HT-29 (cell line): ENCODE measurements at regions not wholly inside any gene's neighbourhood (a gene's known extent, or its start where the extent isn't known, plus 50 kb on each side); places are given as distances from the start of the nearest gene placed in this dataset.
"Not testable (repeated sequence)": the region's sequence is repeated elsewhere in the genome, so short reads cannot be mapped to it uniquely, and the experiment has no call there.

Source experiments
- DNase-seq: peaks from one replicate; pipeline ENCODE4 v3.0.0-alpha.2; 2015; ENCODE audit warnings: low spot score

DNA sequence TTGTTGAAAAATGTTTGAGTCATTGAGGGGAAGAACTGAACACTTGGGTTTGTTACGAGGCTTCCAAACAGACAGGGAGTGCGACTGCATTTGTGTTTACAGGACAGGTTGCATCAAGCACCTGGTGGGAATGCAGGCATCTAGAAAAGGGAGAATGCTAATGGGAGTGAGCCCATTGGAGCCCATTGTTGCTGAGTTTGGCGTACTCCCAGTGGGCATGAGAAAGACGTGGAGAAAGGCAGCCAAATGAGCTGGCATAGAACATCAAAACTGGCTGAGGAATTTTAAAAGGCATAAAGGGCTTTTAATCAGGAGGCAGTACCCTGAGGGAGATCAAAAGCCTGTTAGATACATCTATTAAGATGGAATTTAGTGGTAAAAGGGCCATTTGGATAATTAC is 171.6 kb upstream of the NPSR1 start:
- DNase-seq = no peak

DNA sequence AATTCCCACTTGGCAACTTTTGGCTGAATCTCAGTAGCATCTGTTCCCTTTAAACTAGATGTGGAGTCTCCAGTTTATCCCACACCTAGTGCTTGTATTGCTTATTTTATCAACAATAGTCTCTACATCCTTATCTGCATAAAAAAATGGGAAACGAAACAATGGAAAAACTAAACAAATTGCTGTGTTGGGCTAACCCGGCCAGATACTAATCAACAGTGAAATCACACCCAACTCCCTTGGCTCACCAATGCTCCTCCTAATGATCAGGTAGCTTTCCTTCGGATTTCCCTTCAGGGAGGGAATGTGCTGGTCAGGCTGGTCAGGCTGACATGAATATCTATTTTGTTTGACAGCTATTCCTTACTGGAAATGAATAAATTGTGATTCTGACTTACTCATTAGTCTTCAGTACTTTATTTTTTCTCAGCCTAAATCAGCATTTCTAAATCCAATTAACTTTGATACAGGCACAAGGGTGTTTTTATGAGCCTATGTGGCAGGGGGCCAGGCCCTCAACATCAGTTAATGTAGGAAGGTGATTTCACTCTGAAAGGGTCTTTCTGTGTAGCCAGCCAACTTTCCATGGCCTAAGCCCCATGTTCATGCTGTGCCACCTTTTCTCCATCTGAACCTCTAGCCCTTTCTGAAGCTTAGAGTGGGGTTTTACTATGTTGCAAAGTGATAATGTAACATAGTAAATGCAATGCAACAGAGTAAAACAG is 170.5 kb upstream of the NPSR1 start:
- no peak for DNase-seq

DNA sequence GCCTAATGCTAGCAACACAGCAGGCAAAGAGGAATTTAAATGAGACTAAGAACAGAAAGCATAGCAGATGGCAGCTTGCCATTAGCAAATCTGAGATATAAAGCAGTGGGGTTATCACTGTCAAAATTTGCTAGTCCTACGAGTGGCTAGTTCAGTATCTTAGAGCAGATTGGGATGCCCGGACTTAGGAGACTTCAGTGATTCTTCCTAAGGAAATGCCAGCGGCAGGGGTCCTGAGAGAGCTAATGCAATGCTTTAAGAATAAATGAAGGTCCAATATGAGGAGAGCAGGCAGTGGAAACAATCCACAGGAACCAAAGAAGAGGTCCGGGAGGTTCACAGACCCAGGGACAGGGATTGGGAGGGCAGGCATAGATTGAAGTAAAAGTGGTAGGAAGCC is 169.3 kb upstream of the NPSR1 start:
- no peak for DNase-seq

DNA sequence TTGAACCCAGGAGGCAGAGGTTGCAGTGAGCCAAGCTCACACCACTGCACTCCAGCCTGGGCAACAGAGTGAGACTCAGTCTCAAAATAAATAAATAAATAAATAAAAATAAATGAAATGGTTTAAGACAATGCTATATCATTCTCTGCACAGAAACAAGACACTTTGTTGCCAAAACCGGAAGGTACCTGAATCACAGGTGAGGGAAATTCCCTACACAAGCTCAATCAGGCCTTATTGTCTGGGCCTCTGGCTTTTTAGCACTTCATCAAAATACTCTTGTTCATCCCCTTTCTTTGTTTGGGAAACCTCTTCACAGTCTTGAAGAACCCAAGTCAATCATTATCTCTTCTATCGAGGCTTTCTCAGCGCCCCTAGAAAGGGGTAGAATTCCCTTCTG is 166.1 kb upstream of the NPSR1 start:
- no peak for DNase-seq

DNA sequence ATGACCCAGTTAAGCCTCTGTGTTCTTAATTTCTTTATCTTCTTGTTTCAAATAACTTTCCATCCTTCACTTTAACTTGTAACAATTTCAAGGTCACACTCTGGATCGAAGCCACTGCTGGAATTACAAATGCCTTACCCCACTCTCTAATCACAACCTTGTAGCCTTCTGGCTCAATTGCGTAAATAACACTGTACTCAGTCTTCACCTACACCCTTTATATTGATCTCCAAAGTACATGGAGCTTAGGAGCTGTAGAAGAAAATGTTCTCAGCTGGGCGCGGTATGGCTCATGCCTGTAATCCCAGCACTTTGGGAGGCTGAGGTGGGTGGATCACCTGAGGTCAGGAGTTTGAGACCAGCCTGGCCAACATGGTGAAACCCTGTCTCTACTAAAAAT is 164.3 kb upstream of the NPSR1 start:
- no peak for DNase-seq

DNA sequence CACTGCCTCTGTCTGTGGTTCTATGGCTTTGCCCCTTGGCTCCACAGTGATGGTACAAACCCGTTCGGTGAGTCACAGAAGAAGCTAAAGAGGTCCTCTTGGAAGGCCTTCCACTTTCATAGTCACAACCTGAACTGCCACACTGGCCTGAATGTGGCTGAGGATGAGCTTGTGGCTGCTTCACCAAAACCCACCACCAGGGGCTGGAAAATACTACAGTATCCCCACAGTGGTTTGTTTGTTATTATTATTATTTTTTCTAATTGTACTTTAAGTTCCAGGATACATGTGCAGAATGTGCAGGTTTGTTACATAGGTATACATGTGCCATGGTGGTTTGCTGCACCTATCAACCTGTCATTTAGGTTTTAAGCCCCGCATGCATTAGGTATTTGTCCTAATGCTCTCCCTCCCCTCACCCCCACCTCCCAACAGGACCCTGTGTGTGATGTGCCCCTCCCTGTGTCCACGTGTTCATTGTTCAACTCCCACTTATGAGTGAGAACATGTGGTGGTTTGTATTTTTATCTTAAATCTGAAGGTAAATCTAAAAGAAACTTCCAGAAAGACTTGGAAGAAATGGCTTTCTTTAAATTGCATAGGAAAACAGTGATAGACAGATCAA is 160.8 kb upstream of the NPSR1 start:
- peak; percentile 44 for DNase-seq

DNA sequence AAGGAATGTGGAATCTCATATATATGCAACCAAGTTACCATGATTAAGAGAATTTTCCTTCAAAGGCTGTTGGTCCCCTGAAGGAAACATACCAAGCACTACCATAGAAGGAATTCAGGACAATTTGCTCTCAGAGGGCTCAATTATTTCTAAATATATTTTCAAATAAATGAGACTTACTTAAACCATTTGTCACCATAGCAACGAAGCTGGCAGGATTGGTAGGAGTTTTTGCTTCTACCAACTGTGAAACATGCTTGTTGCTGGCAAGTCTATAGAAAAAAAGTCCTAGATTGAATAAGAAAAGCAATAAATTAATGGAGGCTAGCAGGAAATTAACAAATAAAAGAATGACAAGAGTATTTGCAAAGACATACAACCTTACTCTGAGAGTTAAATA is 156.9 kb upstream of the NPSR1 start:
- DNase-seq = no peak

DNA sequence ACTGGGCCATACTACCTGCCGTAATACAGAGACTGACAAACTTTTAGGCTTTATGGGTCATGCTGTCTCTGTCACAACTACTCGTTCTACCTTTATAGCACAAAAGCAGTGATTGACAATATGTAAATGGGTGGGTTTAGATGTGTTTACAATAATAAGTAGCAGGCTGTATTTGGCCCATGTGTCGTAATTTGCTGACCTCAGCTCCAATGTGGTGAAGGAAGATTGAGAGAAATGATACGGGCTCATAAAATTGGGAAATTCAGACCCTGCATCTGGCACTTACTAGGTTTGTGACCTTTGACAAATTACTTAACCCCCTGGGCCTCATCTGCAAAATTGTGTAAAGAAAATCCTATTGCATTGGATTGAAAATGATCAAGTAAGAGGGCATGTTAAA is 150.8 kb upstream of the NPSR1 start:
- no peak for DNase-seq

DNA sequence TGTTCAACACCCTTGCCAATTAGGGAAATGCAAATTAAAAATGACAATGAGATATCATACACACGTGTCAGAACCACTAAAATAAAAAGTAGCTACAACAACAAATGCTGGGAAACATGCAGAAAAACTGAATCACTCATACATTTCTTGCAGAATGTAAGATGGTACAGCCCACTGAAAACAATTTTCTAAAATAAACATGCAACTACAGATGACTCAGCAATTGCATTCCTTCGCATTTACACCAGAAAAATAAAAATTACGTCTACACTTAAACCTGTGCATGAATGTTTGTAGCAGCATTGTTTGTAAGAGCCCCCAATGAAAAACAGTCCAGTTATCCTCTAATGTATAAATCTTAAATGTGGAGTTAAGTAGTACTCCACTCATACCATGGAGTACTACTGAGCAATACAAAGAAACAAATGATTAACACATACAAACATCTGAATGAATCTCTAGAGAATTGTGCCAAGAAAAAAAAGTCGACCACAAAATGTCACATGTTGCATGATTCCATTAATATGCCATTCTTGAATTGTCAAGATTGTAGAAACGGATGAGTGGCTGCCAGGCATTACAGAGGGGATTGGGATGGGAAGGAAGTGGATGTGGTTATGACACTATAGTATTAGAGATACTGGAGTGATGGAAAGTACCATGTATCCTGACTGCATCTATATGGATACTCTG is 134.6 kb upstream of the NPSR1 start:
- DNase-seq = no peak

DNA sequence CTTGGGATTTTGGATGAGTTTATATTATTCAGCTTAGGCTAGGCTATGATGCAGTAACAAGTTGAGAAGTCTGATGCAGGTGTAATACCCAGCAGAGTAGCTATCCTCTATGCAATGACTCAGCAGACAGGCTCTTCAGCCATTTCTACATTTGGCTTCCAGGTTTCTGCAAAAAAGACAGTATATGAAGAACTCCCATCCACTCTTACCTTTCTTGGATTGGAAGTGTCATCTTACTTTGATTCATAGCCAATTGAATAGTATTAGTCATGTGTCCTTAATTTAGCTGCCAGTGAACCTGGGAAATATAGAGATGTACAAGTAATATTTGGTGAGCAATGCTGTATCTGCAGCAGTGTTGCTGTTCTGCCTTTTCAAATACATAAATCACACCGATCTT is 127.8 kb upstream of the NPSR1 start:
- no peak for DNase-seq

DNA sequence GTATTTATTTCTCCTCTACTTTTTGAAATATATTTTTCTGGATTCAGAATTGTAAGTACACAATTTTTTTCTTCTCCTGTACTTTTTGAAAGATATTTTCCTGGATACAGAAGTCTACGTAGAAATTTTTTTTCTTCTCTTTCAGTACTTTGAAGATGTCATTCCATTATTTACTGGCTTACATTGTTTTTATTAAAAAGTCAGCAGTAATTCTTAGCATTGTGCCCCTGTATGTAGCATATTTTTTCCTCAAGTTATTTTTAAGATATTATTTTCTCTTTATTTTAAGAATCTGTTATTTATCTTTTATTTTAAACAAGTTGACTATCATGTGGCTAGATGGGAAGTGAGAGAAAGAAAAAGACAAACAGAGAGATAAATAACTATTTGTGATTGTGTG is 119.0 kb upstream of the NPSR1 start:
- no peak for DNase-seq

DNA sequence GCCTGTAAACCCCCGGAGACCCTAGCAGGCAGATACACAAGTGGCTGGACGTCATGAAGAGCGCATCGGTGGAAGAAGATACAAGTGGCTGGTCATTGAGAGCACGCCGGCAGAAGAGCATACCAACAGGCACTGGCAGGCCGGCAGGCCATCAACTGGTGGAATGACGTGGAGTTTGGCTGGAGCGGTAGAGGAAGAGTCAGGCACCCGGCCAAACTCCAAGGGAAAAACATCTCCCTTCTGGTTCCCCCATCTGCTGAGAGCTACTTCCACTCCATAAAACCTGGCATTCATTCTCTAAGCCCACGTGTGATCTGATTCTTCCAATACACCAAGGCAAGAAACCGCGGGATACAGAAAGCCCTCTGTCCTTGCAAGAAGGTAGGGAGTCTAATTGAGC is 113.4 kb upstream of the NPSR1 start:
- DNase-seq = no peak

DNA sequence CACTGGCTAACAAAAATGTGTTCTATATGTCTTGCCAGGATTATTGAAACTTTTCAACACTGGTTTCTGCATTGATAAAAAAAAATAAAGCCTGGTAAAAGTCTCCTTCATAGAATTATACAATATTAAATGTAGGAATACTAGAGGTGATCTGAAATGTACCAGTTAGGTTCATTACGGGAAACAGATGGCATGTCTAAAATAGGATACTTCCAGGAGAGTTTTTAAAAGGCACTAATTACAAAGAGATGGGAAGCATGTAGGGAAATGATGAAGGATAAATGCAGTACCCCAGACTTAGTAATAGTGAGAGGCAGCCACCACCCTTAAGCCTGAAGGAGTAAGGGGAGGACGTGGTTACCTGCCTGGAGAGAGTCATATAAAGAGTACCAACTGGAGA is 107.0 kb upstream of the NPSR1 start:
- no peak for DNase-seq

DNA sequence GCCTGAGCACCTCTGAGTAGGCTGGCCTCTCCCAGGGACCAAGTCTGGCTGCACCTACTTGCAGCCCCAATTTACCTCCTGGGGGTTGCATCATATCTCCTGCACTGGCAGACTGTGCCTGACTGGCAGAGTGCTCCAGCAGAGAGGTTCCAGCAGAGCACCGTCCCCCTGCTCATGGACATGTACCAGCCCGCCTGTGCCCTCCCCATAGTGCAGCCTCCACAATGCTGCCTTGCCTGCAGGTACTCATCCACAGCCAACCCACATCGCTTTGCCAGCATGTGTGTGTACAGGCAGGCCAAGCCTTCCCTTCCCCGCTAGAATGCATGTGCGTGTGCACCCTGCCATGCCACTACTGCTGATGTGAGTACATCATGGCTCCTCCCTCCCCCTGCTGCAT is 105.5 kb upstream of the NPSR1 start:
- DNase-seq = no peak

DNA sequence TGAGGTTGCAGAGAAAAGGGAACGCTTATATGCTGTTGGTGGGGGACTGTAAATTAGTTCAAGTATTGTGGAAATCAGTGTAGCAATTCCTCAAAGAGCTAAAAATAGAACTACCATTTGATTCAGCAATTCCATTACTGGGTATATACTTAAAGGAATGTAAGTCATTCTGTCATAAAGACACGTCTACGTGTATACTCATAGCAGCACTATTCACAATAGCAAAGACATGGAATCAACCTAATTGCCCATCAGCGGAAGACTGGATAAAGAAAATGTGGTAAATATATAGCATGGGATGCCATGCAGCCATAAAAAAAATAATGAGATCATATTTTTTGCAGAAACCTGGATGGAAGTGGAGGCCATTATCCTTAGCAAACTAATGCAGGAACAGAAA is 100.0 kb upstream of the NPSR1 start:
- no peak for DNase-seq

DNA sequence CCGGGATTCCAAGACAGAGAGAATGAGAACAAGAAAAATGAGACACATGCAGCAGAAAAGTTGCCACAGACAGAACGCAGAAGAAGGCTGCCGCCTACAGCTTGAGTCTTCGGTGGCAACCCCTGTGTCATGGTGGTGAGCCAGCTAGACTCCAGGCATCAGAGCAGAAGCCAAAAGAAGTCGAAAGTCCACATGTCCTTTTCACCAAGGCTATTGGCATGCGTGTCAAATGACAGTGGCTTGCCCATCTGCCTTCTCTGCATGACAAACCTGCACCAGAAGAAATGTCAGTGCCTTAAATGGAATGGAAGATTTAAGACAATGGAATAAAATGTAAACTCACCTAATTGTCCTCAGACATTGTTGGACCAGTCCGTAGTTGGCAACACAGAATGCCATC is 93.9 kb upstream of the NPSR1 start:
- no peak for DNase-seq

DNA sequence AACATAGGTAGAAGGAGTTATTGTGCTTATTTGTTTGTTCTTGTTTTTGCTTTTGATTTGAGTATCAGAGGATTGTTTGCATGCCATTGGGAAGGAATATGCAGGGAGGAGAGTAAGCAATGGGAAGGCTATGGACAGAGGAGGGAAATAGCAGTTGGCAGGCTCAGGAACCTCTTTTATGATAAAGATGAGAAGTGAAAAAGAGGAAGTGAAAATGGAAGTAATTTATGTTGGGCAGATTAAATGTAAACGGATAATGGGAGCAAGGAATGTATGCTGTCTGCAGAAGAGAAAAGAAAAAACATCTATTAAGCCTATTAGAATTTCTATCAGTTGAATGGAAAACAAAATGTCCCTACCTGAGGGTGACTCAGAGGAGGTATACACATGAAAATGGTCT is 90.1 kb upstream of the NPSR1 start:
- no peak for DNase-seq

DNA sequence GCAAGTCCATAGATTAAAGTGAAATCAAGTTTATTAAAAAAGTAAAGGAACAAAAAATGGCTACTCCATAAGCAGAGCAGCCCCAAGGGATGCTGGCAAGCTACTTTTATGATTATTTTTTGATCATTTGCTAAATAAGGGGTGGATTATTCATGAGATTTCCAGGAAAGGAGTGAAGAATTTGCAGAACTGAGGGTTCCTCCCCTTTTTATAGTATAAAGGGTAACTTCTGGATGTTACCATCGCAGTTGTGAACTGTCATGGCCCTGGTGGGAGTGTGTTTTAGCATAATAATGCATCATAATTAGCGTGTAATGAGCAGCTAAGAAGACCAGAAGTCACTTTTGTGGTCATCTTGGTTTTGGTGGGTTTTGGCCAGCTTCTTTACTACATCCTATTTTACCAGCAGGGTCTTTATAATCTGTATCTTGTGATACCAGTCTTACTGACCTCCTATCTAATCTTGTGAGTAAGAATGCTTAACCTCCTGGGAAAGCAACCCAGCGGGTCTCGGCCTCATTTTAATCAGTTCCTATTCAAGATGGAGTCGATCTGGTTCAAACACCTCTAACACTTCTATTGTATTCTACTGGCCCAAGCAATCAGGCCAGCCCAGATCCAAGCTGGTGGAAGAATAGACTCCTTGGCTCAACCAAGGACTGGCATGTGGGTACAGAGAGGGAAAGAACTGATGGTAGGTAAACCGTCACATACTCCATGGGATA is 87.9 kb upstream of the NPSR1 start:
- DNase-seq = no peak

DNA sequence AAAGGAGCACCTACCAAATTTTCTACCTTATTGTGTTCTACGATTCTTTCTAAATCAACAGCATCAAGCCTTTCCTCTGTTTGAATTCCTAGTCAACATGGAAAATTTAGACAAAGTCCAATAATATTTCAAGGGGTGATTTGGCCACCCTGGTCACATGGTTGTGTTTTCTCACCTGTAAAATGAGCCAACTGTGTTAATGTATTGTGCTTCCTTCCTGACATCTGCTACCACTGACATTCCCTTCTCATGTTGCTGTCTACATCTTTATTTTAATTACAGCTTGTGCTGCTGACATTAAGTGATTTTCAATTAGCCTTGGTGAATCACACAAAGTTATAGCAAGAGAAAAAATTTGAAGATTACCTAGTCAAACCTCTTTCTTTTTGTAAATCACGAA is 83.0 kb upstream of the NPSR1 start:
- no peak for DNase-seq

DNA sequence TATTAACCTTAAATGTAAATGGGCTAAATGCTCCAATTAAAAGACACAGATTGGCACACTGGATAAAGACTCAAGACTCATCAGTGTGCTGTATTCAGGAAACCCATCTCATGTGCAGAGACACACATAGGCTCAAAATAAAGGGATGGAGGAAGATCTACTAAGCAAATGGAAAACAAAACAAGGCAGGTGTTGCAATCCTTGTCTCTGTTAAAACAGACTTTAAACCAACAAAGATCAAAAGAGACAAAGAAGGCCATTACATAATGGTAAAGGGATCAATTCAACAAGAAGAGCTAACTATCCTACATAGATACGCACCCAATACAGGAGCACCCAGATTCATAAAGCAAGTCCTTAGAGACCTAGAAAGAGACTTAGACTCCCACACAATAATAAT is 80.1 kb upstream of the NPSR1 start:
- not testable (repeated sequence) for DNase-seq

DNA sequence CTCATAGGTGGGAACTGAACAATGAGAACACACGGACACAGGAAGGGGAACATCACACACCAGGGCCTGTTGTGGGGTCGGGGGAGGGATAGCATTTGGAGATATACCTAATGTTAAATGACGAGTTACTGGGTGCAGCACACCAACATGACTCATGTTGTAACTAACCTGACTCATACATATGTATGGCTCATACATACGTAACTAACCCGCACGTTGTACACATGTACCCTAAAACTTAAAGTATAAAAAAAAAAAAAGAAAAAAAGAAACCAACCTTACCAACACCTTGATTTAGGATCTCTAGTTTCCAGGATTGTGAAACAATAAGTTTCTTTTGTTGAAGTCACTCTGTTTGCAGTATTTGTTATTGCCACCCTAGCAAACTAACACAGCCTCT is 76.3 kb upstream of the NPSR1 start:
- DNase-seq = not testable (repeated sequence)

DNA sequence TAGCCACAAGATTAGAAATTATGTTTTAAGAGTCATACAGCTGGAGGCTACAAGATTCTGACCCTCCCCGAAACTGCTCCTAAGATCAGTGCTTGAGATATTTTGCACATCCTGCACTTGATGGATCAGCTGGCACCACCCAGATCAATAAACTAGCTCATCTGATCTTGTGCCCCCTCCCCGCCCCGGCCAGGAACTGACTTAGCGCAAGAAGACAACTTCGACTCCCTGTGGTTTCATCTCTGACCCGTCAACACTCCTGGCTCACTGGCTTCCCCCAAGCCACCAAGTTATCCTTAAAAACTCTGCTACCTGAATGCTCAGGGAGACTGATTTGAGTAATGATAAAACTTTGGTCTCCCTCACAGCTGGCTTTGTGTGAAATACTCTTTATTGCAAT is 73.5 kb upstream of the NPSR1 start:
- no peak for DNase-seq

DNA sequence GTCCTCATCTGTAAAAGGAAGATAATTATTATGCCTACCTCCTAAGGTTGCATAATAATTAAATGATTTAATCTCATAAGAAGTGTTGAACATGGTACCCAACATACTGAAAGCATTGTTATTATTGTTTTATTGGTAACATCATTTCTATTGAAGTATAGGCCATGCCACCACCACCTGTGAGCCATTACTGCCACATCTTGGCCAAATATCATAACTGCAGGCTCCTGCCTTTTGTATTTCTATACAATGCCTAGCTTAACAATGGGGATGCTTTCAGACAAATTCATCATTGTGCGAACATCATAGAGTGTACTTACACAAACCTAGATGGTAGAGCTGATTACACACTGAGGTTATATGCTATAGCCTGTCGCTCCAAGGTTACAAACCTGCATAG is 61.1 kb upstream of the NPSR1 start:
- DNase-seq = peak; percentile 54
